NK-92 treated with Interleukin-12 subunit alpha and Interleukin-12 subunit beta, amount 100 ng/mL, for 24 hours (cell line): ENCODE measurements at regions not wholly inside any gene's neighbourhood (a gene's known extent, or its start where the extent isn't known, plus 50 kb on each side); places are given as distances from the start of the nearest gene placed in this dataset.

Experiments
- DNase-seq: peaks from one replicate; lab custom pipeline; 2025; lab: John Stamatoyannopoulos, UW

DNA sequence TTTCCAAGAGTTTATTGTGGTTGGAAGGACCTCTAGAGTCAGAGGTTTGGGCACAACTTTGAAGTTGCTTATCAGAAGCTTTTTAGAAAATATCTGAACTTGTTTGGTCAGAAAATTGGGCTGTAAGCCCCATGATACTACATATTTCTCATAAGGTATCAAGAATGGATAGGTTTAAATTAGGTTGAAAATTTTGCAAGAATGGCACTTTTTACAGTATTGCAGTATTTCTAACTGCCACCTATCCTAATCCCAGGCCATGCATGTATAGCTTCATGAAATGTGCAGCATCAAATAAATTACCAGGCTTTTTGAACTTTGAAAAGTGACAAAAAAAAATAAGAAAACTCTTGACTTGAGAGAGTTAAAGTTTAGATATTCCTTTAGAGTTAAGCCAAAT is 367.2 kb downstream of the FIGN start:
- no peak for DNase-seq

DNA sequence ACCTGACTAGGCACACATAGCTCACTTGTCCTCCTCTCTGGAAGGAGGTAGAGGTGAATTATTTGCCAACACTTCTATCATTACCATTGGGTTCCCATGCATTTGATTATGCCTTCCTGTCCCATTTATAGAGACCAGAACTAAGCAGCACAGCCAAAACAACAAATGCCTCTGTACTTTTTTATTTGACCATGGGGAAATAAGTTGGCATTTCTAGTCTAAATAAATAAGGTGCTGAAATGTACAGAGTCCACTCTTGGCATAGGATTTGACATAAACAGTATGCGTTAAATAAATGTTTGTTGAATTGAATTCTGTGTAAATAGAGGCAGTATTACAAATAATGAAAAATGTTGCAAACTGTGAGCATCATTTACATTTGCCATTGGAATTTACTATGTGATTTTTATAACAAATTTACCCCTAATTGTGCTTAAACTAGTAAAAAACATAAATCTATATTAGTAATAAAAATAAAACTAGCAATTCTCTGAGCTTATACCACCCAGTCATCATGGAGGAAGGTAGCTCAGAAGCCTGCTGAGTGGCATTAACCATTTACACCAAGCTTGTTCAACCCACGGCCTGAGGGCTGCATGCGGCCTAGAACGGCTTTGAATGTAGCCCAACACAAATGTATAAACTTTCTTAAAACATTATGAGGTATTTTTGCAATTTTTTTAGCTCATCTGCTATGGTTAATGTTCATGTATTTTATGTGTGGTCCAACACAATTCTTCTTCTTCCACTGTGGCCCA is 367.8 kb downstream of the FIGN start:
- DNase-seq, result no peak

GRCh38 chr2:163364736-163365135 is 371.1 kb downstream of the FIGN start:
- DNase-seq, result no peak

- DNase-seq, result no peak
Observed at GRCh38 chr2:163353551-163353950, 382.3 kb downstream of the FIGN start.

DNA sequence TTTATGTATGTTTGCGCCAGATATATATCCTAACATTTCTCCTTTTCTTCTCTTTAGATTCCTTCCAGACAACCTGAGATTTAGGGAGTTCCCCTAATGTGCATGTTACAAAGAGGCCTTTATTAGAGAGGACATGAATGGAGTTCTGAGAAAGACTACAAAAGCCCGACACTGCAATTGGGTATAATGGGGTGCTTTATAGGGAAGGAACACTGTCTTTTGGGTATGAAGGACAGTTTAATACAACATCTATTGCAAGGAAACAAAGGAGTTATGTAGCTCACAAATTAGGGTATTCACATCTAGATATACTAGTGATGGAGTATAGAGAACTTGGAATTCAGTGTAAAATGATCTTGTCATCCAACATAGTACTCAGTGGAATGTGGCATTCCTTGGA is 383.8 kb downstream of the FIGN start:
- no peak for DNase-seq

- DNase-seq, result no peak
Observed at GRCh38 chr2:163351143-163351542, 384.7 kb downstream of the FIGN start.

GRCh38 chr2:163348857-163349380 is 386.9 kb downstream of the FIGN start:
- DNase-seq, result no peak

GRCh38 chr2:163347982-163348856 is 387.6 kb downstream of the FIGN start:
- no peak for DNase-seq

- DNase-seq, result no peak
Observed at GRCh38 chr2:163345795-163346573, 389.8 kb downstream of the FIGN start.

DNA sequence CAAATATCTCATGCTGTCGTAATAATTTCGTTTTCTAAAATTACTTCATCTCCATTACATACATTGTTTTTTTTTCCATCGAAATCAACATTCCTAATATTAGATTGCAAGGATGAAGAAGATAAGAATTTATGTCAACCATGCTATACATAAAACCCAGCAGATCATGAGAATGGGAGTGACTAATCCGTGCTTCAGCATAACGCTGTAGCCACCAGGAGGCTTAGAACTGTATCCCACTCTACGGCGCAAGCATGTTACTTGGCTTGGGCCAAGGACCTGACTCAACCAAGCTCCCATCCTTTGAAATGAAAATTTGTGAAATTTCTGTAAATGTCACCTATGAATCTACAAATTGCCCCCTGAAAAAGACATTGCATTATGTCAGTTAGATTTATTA is 392.5 kb downstream of the FIGN start:
- no peak for DNase-seq

DNA sequence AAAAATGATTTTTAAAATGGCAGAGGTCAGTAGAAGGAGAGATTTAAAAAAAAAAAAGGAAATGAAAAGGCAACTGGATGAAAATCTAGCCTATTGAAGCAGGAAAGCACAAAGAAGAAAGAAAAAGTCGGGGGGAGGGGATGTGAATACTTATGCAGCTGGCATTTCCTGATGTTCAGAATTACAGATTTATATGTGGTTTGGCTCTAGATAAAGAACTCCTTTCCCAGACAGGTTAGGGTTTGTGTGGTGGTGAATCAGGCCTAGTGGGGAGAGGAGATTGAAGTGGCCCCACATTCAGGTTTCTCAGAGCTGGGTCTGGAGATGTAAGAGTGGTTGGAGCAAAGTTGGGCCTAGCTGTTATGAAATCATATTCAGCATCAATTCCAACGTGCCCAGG is 394.4 kb downstream of the FIGN start:
- no peak for DNase-seq

GRCh38 chr2:163338270-163338669 is 397.5 kb downstream of the FIGN start:
- no peak for DNase-seq

DNA sequence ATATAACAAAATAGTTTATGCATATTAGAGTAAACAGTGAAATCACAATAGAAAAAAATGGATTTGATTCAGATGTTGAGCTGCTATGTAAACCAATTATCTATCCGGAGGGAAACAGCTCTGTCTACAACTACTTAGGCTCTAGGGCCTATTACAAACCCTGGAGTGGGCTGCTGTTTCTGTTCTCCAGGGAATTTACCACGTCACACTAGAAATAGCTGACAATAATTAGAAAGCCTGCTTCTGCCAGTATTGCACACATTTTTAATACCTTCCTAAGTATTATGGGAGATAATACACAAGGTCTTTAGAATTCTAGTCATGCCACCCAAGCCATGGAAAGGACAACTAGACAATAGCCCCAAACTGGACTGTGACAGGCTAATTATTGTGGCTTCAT is 411.1 kb downstream of the FIGN start:
- DNase-seq, result no peak

DNA sequence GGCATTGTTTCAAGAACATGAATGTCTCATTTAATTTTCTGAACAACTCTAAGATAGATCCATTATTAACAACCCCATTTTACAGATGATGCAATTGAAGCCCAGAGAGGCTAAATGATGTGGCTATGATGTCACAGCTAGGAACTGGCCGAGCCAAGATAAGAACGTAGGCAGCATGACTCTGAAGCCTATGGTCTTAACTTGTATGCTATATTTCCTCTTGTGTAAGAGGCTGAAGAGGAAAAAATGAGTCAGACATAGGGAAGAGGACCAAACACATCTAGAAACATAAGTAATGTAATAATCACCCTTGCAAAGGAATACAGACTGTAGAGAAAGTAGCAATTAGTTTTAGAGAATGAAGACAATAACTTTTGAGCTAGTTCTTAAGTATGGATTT is 416.8 kb downstream of the FIGN start:
- peak; percentile 2 for DNase-seq

DNA sequence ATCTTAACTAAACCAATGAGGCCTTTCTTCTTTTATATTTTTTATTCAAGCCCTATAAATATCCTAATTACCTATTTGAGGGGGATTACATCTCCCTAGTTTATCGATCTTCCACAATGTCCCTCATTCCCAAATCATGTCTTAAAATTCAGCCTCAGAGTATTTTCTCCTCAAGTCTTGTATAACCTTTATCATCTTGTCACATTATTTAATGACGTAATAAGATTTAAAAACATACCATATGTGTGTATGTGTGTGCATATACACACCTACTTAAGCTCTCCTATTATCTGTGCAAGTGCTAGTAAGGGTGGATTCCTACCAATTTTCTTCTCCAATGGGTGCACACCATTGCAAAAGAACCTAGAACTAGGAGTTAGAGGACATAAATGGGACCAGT is 421.1 kb downstream of the FIGN start:
- DNase-seq, result no peak

GRCh38 chr2:163312713-163313112 is 423.1 kb downstream of the FIGN start:
- DNase-seq, result no peak

GRCh38 chr2:163306647-163307046 is 429.2 kb downstream of the FIGN start:
- DNase-seq, result no peak

DNA sequence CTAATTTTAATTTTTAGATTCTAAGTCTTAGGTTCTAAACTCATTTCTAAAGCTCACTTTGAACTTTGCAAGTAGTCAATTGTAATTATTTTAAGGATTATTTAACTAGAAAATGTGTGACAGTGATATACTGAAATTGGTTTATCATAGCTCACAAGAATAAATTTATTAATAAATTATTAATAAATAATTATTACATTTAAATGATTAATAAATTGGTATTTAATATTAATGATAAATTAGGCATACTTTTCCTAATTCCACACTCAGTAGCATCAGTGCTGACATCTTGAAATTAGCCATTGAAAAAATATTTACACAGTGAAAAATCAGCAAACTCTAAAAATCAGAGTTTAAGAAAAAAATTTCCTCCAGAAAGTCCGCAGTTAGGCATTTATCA is 433.7 kb downstream of the FIGN start:
- DNase-seq, result no peak

GRCh38 chr2:163291790-163292189 is 444.0 kb downstream of the FIGN start:
- no peak for DNase-seq

DNA sequence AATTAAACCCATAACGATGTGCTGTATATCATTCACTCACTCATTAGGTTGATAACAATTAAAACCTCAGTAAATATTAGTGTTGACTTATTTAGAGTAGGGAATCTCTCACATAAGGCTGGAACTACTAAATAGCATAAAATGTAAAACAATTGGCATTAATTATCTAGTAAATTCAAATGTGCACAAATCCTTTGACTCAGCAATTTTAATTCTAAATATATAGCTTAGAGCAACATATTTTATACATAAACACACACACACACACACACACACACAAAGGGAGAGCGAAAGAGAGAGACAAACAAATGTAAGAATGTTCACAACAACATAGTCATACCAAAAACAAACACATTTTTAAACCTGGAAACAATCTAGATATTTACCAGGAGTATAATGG is 443.1 kb upstream of the KCNH7 start:
- no peak for DNase-seq

GRCh38 chr2:163269374-163270021 is 430.9 kb upstream of the KCNH7 start:
- DNase-seq, result no peak

DNA sequence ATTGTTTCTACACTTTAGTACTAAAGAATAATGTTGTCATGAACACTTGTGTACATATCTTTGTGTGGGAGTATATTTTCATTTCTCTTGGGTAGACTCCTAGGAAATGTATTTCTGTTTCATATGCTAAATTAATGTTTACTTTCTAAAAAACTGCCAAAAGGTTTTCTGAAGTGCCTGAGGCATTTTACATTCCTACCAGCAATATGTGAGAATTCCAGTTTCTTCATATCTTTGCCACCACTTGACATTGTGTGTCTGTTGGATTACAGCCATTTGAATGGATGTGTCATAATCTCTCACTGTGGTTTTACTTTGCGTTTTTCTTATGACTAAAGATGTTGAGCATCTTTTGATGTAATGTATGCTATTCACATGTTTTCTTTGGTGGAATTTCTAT is 428.2 kb upstream of the KCNH7 start:
- DNase-seq, result no peak
